Stimulated activated CD8-positive, alpha-beta memory T cell treated with anti-CD3 and anti-CD28 coated beads, Interleukin-7, amount 100 ng/mL, for 4 hours (primary cell): ENCODE measurements at regions not wholly inside any gene's neighbourhood (a gene's known extent, or its start where the extent isn't known, plus 50 kb on each side); places are given as distances from the start of the nearest gene placed in this dataset.
"Not testable (repeated sequence)": the region's sequence is repeated elsewhere in the genome, so short reads cannot be mapped to it uniquely, and the experiment has no call there.

ENCODE experiments used
- DNase-seq, 2 donors: peaks; one replicate each; pipeline ENCODE4 v3.0.0-alpha.2; 2020; ENCODE audit warnings: low read depth in 2 of 2

GRCh38 chr12:61023231-61023630, 1237.0 kb upstream of the USP15 start:
- DNase-seq, result no peak

GRCh38 chr12:61029516-61029915, 1230.7 kb upstream of the USP15 start:
- no peak for DNase-seq

DNA sequence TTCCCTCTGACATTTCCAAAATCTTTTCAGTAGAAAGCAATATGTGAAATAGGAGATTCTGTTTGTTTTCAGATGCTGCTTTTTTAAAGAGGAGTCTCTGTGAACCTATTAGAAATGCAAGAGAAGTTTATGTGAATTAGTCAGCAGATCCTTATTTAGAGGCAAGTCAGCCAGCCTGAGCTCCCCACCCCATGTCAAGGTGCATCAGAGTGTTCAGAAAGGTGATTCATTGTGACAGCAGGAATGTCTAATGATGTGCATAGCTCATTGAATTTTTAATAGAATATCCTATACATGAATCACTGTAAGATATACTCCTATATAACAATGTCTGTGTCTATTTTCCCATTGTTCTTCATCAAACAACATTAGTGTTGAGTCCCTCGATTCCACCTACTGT, 1222.4 kb upstream of the USP15 start:
- DNase-seq, result no peak

DNA sequence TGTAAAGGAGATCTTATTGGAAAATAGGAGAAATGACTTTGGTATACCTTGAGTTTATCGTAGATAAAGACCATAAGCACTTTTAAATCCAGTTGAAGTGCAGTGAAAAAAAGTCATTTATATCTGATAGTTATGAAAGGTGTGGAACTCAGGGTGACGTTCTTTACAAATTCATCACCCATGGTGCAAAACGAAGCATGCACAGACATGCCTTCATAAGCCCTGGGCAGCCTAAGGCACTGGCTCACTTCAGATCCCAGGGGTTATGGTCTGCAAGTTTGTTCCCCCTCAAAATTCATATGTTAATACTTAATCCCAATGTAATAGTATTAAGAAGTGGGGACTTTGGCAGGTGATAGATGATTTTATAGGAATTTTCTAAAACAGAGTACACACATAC, 1216.4 kb upstream of the USP15 start:
- DNase-seq, result no peak

DNA sequence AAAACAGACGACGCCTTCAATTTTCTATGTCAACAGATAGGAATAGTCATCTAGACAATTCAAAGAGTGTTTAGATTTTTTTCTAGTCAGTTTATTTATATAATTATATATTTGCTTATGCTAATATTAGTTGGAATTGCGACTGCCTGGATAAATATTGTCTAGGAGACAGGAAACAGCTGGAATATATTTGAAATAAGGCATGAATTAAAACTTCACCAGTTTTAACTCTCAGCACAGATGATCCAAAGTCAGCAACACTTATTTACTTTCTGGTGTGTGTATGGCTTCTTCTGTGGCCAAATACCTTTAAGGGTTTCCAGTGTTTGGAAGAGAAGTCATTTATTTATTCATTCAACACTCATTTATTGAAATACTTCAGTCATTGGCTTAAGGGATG, 1215.4 kb upstream of the USP15 start:
- DNase-seq, result no peak

GRCh38 chr12:61070640-61071414, 1189.4 kb upstream of the USP15 start:
- no peak for DNase-seq

- DNase-seq, result no peak
Measured at GRCh38 chr12:61072717-61073116, 1187.5 kb upstream of the USP15 start.

GRCh38 chr12:61095111-61095510, 1165.1 kb upstream of the USP15 start:
- no peak for DNase-seq

- DNase-seq, result no peak
Measured at GRCh38 chr12:61098031-61098580, 1162.1 kb upstream of the USP15 start.

GRCh38 chr12:61107118-61107517, 1153.1 kb upstream of the USP15 start:
- no peak for DNase-seq

- no peak for DNase-seq
Measured at GRCh38 chr12:61111218-61111617, 1149.0 kb upstream of the USP15 start.

GRCh38 chr12:61137677-61138414, 1122.4 kb upstream of the USP15 start:
- no peak for DNase-seq

DNA sequence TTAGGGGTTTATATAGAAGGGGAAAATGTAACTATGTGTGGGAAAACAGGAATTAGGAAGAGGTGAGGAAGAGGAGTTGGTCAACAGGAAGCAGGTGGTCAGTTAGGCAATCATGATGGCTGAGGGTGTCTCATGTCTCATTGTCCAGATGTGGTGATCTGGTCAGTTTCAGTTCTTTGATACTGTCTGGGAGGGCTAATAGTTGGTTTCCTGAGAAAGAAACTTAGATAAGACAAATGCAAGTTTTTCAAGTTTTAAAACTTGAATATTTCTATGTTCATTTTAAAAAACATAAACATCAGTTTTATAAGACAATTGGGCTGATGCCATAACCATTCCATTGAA, 1121.8 kb upstream of the USP15 start:
- no peak for DNase-seq

DNA sequence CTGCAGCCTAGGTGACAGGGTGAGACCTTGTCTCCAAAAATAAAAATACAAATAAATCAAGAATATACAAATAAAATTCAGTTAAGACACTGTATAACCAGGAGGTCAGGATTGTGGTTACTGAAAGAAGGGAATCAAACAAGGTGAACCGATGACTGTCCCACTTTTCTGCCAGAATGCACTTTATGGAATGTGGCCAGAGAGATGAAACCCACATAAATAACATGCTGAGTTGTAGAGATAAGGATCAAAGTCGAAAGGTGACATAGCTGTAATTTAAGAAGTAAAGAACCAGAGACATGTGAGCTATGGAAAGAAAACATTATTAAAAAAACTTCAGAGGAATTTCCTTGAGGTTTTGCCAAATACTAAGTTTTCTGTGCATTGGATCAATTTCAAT, 1098.2 kb upstream of the USP15 start:
- DNase-seq, result no peak

GRCh38 chr12:61188801-61189595, 1071.2 kb upstream of the USP15 start:
- no peak for DNase-seq

- DNase-seq, result no peak
Measured at GRCh38 chr12:61213646-61214045, 1046.6 kb upstream of the USP15 start.

DNA sequence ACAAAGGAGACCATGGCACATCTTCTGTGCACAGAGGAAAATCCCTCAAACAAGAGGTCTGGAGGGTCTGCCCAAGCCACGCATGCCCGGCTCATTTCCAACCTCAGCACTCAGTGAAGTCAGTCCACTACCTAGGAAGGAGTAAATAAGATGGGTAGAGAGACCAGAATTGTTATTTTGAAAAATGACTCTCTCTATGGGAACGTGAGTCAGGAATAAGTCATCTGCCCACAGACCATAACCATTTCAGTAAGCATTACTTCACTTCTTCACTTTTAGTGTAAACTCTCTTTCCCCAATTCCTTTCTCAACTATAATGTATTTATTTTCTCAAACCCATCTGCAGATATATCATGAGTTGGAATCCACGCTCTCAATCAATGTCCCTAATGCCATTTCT, 1039.9 kb upstream of the USP15 start:
- no peak for DNase-seq

GRCh38 chr12:61232040-61232439, 1028.2 kb upstream of the USP15 start:
- DNase-seq, result no peak

- no peak for DNase-seq
Measured at GRCh38 chr12:61250303-61250702, 1009.9 kb upstream of the USP15 start.

DNA sequence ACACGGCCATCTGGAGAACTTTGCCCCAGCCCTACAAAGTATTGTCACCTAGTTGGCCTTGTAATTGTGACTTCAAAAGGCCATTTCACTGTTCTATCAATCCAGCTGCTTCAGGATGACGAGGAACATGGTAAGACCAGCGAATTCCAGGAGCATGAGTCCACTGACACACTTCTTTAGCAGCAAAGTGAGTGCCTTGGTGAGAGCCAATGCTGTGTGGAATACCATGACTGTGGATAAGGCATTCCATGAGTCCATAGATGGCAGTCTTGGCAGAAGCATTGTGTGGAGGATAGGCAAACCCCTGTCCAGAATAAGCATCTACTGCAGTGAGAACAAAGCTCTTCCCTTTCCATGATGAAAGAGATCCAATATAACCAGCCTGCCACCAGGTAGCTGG, 1009.1 kb upstream of the USP15 start:
- DNase-seq, result no peak

GRCh38 chr12:61254225-61254624, 1006.0 kb upstream of the USP15 start:
- DNase-seq, result no peak

DNA sequence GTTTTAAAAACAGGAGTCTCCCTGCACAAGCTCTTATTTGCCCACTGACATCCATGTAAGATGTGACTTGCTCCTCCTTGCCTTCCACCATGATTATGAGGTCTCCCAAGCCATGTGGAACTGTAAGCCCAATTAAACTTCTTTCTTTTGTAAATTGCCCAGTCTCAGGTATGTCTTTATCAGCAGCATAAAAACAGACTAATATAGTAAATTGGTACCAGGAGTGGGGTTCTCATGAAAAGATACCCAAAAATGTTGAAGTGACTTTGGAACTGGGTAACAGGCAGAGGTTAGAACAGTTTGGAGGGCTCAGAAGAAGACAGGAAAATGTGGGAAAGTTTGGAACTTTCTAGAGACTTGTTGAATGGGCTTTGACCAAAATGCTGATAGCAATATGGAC, 995.9 kb upstream of the USP15 start:
- DNase-seq, result not testable (repeated sequence)
